Sigmoid colon (tissue), 4 donors: ENCODE measurements at regions not wholly inside any gene's neighbourhood (a gene's known extent, or its start where the extent isn't known, plus 50 kb on each side); places are given as distances from the start of the nearest gene placed in this dataset.

ENCODE experiments used
- EP300 ChIP-seq, 4 donors: sonication (generic); formaldehyde crosslinking; IDR thresholded peaks; one replicate each; pipeline ENCODE4 v1.6.1; 2017; ENCODE audit warnings: antibody characterized with exemption in 4 of 4
- POLR2A ChIP-seq, 2 donors: fragments of 450-650 bp; IDR thresholded peaks; one replicate each; pipeline ENCODE4 v1.6.1; 2016; ENCODE audit warnings: antibody characterized with exemption in 2 of 2, mild to moderate bottlenecking in 2 of 2, moderate library complexity in 2 of 2
- POLR2AphosphoS5 ChIP-seq, 4 donors: sonication (generic); formaldehyde crosslinking; IDR thresholded peaks; one replicate each; pipeline ENCODE4 v1.6.1; 2017; ENCODE audit warnings: antibody characterized with exemption in 4 of 4
- TF ChIP-seq, protein P1 (sequence below), 4 experiments: fragments of 450-650 bp in 3 of 4; fragments of 200-600 bp in 1 of 4; IDR thresholded peaks; one replicate each; pipeline ENCODE4 v1.5.1; 2016 to 2019; ENCODE audit warnings: antibody characterized with exemption in 4 of 4, mild to moderate bottlenecking in 3 of 4, moderate library complexity in 2 of 4

DNA sequence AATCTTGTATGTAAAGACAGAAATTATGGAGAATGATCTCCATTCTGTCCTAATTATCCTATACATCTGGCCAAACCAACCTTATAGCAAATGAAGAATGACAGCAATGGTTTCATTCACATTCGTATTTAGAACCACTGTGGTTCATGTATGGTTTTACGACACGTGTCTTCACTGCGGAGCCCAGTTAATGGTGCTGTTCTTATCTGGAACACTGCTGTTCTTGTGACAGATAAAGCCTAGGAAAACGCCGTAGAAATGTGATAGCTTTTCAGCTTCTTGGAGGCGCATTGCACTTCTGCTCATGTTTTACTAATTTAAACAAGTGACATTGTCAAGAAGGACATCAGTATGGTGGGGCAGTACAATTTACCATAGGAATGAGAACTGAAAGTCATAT lies 2266.4 kb upstream of the TENM3 start:
- TF ChIP-seq, protein P1, sequence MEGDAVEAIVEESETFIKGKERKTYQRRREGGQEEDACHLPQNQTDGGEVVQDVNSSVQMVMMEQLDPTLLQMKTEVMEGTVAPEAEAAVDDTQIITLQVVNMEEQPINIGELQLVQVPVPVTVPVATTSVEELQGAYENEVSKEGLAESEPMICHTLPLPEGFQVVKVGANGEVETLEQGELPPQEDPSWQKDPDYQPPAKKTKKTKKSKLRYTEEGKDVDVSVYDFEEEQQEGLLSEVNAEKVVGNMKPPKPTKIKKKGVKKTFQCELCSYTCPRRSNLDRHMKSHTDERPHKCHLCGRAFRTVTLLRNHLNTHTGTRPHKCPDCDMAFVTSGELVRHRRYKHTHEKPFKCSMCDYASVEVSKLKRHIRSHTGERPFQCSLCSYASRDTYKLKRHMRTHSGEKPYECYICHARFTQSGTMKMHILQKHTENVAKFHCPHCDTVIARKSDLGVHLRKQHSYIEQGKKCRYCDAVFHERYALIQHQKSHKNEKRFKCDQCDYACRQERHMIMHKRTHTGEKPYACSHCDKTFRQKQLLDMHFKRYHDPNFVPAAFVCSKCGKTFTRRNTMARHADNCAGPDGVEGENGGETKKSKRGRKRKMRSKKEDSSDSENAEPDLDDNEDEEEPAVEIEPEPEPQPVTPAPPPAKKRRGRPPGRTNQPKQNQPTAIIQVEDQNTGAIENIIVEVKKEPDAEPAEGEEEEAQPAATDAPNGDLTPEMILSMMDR (IDR thresholded peaks at IDR 0.05), result no peak
- TF ChIP-seq POLR2A (IDR thresholded peaks at IDR 0.05) (no peak), EP300 (IDR thresholded peaks at IDR 0.05) (no peak), POLR2AphosphoS5 (IDR thresholded peaks at IDR 0.05) (no peak)
